Keratinocyte (primary cell): ENCODE measurements at regions not wholly inside any gene's neighbourhood (a gene's known extent, or its start where the extent isn't known, plus 50 kb on each side); places are given as distances from the start of the nearest gene placed in this dataset.

ENCODE experiments used
- DNase-seq: peaks from one replicate; pipeline ENCODE4 v3.0.0-alpha.2; 2011; ENCODE audit warnings: low read depth, missing footprints, low spot score
- FAIRE-seq: peaks from 2 replicates; lab custom pipeline; 2011; peaks lifted over from hg19 to GRCh38; lab: Jason Lieb, UNC
- H2AFZ ChIP-seq: 2 replicates; pipeline ENCODE4 v1.6.0; 2012; ENCODE audit warnings: low read length, control low read depth, inconsistent platforms; ENCODE audit not compliant: control insufficient read depth
- H3K27ac ChIP-seq: 2 replicates; pipeline ENCODE4 v1.5.1; 2011; ENCODE audit warnings: low read length; ENCODE audit not compliant: control insufficient read depth, insufficient read depth
- H3K27me3 ChIP-seq: 3 replicates; pipeline ENCODE4 v1.6.0; 2011; ENCODE audit warnings: low read length; ENCODE audit not compliant: control insufficient read depth, insufficient read depth; ENCODE audit errors: extremely low read depth
- H3K36me3 ChIP-seq, 2 experiments: 2 replicates in 1 of 2; 3 replicates in 1 of 2; pipeline ENCODE4 v1.5.1; 2011; ENCODE audit warnings: low read length in 2 of 2, mild to moderate bottlenecking in 1 of 2; ENCODE audit not compliant: control insufficient read depth in 2 of 2, insufficient read depth in 2 of 2; ENCODE audit errors: extremely low read depth in 1 of 2
- H3K4me1 ChIP-seq: 3 replicates; pipeline ENCODE4 v1.5.1; 2011; ENCODE audit warnings: low read length; ENCODE audit not compliant: control insufficient read depth, insufficient read depth; ENCODE audit errors: extremely low read depth
- H3K4me2 ChIP-seq: 3 replicates; pipeline ENCODE4 v1.6.0; 2011; ENCODE audit warnings: low read depth, low read length; ENCODE audit not compliant: control insufficient read depth, insufficient read depth; ENCODE audit errors: extremely low read depth
- H3K4me3 ChIP-seq, 3 experiments: fragments of 200-600 bp in 1 of 3; sonication (generic) in 1 of 3; 2 replicates in 2 of 3; 3 replicates in 1 of 3; pipeline ENCODE4 v1.5.1; 2011 to 2016; ENCODE audit warnings: low read length in 3 of 3, mild to moderate bottlenecking in 3 of 3, control low read depth in 2 of 3, inconsistent platforms in 1 of 3, low read depth in 1 of 3, mixed read lengths in 1 of 3, mixed run types in 1 of 3, moderate library complexity in 1 of 3; ENCODE audit not compliant: control insufficient read depth in 2 of 3, insufficient read depth in 2 of 3; ENCODE audit errors: extremely low read depth in 1 of 3
- H3K79me2 ChIP-seq: 2 replicates; pipeline ENCODE4 v1.6.0; 2012; ENCODE audit warnings: low read length; ENCODE audit not compliant: control insufficient read depth, insufficient read depth
- H3K9ac ChIP-seq: 3 replicates; pipeline ENCODE4 v1.6.0; 2011; ENCODE audit warnings: low read length; ENCODE audit not compliant: control insufficient read depth, insufficient read depth; ENCODE audit errors: extremely low read depth
- H3K9me1 ChIP-seq: 3 replicates; pipeline ENCODE4 v1.6.0; 2011; ENCODE audit warnings: low read length; ENCODE audit not compliant: control insufficient read depth, insufficient read depth; ENCODE audit errors: extremely low read depth
- H3K9me3 ChIP-seq: 2 replicates; pipeline ENCODE4 v1.5.1; 2012; ENCODE audit warnings: low read depth, low read length; ENCODE audit not compliant: control insufficient read depth
- H4K20me1 ChIP-seq: 3 replicates; pipeline ENCODE4 v1.6.0; 2011; ENCODE audit warnings: low read length; ENCODE audit not compliant: control insufficient read depth, insufficient read depth; ENCODE audit errors: extremely low read depth
- EZH2 ChIP-seq: IDR thresholded peaks from one replicate; pipeline ENCODE4 v1.6.1; 2012; ENCODE audit warnings: inconsistent platforms, mild to moderate bottlenecking, low read length, moderate library complexity
- dilution Hi-C: fragments of 300-500 bp; cut with MboI; formaldehyde crosslinking; loops from one replicate; pipeline ENCODE4 v1.7.0; 2020; ENCODE audit warnings: low sequenced_read_pairs; ENCODE audit not compliant: extremely low pct_ligation_motif_present
- TF ChIP-seq, protein P1 (sequence below), 3 experiments: IDR thresholded peaks in 1 of 3; conservative IDR thresholded peaks in 1 of 3; optimal IDR thresholded peaks in 1 of 3; 2 replicates in 2 of 3; 3 replicates in 1 of 3; pipeline versions ENCODE3 to v1.5.1; 2011; ENCODE audit warnings: low read length in 3 of 3, mild to moderate bottlenecking in 3 of 3, moderate library complexity in 2 of 3, control low read depth in 1 of 3, inconsistent platforms in 1 of 3; ENCODE audit not compliant: insufficient read depth in 2 of 3; ENCODE audit errors: extremely low read depth in 1 of 3

DNA sequence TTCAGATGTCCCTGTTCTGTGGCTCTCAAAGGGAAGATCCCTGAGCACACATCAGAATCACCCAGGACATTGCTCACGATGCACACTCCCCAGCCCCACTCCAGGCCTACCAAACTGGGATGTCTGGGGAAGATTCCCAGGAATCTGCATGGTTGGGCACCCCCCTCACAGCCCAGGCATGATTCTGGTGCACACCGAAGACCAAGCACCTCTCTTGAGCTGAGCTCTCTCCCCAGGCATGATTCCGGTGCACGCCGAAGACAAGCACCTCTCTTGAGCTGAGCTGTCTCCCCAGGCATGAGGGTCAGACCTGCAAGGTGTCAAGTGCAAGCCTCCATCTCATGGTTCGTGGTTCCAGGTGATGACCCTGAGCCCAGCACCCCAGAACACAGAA, 112.2 kb upstream of the MEF2A start:
- no peaks in the 10 kb centered on the region for H3K79me2 ChIP-seq
- FAIRE-seq (no peak), DNase-seq (no peak)
- dilution Hi-C loops, result no loop called here
- H4K20me1 ChIP-seq, result no peaks in the 10 kb centered on the region
- no peak for TF ChIP-seq EZH2
- TF ChIP-seq, protein P1, sequence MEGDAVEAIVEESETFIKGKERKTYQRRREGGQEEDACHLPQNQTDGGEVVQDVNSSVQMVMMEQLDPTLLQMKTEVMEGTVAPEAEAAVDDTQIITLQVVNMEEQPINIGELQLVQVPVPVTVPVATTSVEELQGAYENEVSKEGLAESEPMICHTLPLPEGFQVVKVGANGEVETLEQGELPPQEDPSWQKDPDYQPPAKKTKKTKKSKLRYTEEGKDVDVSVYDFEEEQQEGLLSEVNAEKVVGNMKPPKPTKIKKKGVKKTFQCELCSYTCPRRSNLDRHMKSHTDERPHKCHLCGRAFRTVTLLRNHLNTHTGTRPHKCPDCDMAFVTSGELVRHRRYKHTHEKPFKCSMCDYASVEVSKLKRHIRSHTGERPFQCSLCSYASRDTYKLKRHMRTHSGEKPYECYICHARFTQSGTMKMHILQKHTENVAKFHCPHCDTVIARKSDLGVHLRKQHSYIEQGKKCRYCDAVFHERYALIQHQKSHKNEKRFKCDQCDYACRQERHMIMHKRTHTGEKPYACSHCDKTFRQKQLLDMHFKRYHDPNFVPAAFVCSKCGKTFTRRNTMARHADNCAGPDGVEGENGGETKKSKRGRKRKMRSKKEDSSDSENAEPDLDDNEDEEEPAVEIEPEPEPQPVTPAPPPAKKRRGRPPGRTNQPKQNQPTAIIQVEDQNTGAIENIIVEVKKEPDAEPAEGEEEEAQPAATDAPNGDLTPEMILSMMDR (optimal IDR thresholded peaks at IDR 0.05 in 1 of 3, IDR thresholded peaks at IDR 0.05 in 1 of 3, conservative IDR thresholded peaks at IDR 0.05 in 1 of 3; ENCODE audit: extremely low read depth in 1 of 3, insufficient read depth in 2 of 3, low read length in 3 of 3), result no peak
- no peak overlapping the region for H3K9ac ChIP-seq
- no peak overlapping the region for H3K4me2 ChIP-seq
- no peaks in the 10 kb centered on the region for H3K9me3 ChIP-seq
- no peaks in the 10 kb centered on the region for H3K36me3 ChIP-seq
- H2AFZ ChIP-seq, result no peak overlapping the region
- H3K27ac ChIP-seq, result no peak overlapping the region
- no peak overlapping the region for H3K4me3 ChIP-seq
- no peaks in the 10 kb centered on the region for H3K27me3 ChIP-seq
- no peaks in the 10 kb centered on the region for H3K9me1 ChIP-seq
- peaks cover 34% of the 10 kb centered on the region for H3K4me1 ChIP-seq

DNA sequence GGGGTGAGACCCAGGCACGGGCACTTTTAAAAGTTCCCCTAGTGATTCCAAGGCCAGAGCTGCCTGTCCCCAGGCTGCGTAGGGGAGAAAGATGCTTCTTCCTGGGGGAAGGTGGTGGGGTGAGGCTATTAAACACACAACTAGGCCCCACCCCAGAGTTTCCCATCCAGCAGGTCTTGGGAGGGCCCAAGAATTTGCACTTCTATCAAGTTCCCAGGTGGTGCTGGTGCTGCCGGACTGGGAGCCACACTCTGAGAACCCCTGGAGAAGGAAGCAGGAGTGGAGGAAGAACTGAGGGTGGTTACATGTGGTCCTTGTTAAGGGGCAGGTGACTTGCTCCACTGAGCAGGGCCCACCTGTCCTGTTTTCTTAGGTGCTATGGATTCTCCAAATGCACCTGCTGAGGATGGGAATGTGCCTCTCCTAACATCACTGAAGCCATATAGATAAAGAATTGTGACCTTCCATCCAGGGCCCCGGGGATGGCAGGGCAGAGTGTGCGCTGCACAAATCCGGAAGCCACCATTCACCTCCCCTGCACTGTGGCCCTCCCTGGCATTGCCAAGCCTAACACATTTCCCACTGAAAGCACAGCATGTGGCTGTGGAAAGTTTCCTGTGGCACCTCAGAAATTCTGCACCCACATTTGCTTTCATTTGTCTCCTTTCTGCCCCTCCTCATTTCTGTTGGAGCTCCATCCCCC, 111.5 kb upstream of the MEF2A start:
- Histone ChIP-seq H3K9ac (peak overlapping the region; percentile 78), H3K4me3 (no peak overlapping the region), H3K9me3 (no peaks in the 10 kb centered on the region), H3K4me2 (peak overlapping the region; percentile 78), H4K20me1 (no peaks in the 10 kb centered on the region), H3K4me1 (peaks cover 34% of the 10 kb centered on the region), H3K27me3 (no peaks in the 10 kb centered on the region), H2AFZ (peak overlapping the region; percentile 50), H3K36me3 (no peaks in the 10 kb centered on the region), H3K9me1 (no peaks in the 10 kb centered on the region), H3K27ac (peak overlapping the region; percentile 92), H3K79me2 (no peaks in the 10 kb centered on the region)
- dilution Hi-C loops, result no loop called here
- no peak for TF ChIP-seq EZH2
- TF ChIP-seq, protein P1 (optimal IDR thresholded peaks at IDR 0.05 in 1 of 3, IDR thresholded peaks at IDR 0.05 in 1 of 3, conservative IDR thresholded peaks at IDR 0.05 in 1 of 3; ENCODE audit: extremely low read depth in 1 of 3, insufficient read depth in 2 of 3, low read length in 3 of 3), result no peak
- DNase-seq, result no peak
- no peak for FAIRE-seq
